Fibroblast of villous mesenchyme (primary cell): ENCODE measurements at regions not wholly inside any gene's neighbourhood (a gene's known extent, or its start where the extent isn't known, plus 50 kb on each side); places are given as distances from the start of the nearest gene placed in this dataset.

ENCODE experiments used
- DNase-seq: peaks from one replicate; pipeline ENCODE4 v3.0.0-alpha.2; 2010; ENCODE audit warnings: low read depth
- H3K4me3 ChIP-seq: 2 replicates; pipeline ENCODE4 v1.5.1; 2011; ENCODE audit warnings: low read depth, mild to moderate bottlenecking, low read length
- CTCF ChIP-seq: IDR thresholded peaks from 2 replicates; pipeline ENCODE4 v1.5.1; 2012; ENCODE audit warnings: low read depth, mild to moderate bottlenecking, low read length; ENCODE audit not compliant: insufficient read depth

- TF ChIP-seq CTCF: no peak
- DNase-seq: no peak
These were observed 1270.1 kb upstream of the ACO1 start for GRCh38 chr9:31114346-31114745.

GRCh38 chr9:31119890-31120454 lies 1264.5 kb upstream of the ACO1 start:
- DNase-seq: peak; percentile 57
- no peak overlapping the region for H3K4me3 ChIP-seq
- TF ChIP-seq CTCF: peak; percentile 59

More at GRCh38 chr9:31114346-31114745, 1270.1 kb upstream of the ACO1 start:
- no peak overlapping the region for H3K4me3 ChIP-seq

GRCh38 chr9:31124389-31124788 lies 1260.1 kb upstream of the ACO1 start:
- DNase-seq: no peak
- no peak overlapping the region for H3K4me3 ChIP-seq
- no peak for TF ChIP-seq CTCF

- no peak for DNase-seq
- H3K4me3 ChIP-seq: no peak overlapping the region
- TF ChIP-seq CTCF: no peak
These were observed 1248.9 kb upstream of the ACO1 start for GRCh38 chr9:31135567-31135966.

GRCh38 chr9:31136524-31136923 lies 1247.9 kb upstream of the ACO1 start:
- H3K4me3 ChIP-seq: no peak overlapping the region
- no peak for DNase-seq
- no peak for TF ChIP-seq CTCF

- peak; percentile 93 for DNase-seq
- H3K4me3 ChIP-seq: no peak overlapping the region
- TF ChIP-seq CTCF: no peak
These were observed 1247.0 kb upstream of the ACO1 start for GRCh38 chr9:31137176-31138160.

GRCh38 chr9:31140316-31140715 lies 1244.1 kb upstream of the ACO1 start:
- no peak overlapping the region for H3K4me3 ChIP-seq
- DNase-seq: peak; percentile 14

More at GRCh38 chr9:31140316-31140715, 1244.1 kb upstream of the ACO1 start:
- peak; percentile 36 for TF ChIP-seq CTCF
